ENCODE measurements at regions not wholly inside any gene's neighbourhood (a gene's known extent, or its start where the extent isn't known, plus 50 kb on each side); places are given as distances from the start of the nearest gene placed in this dataset.

GRCh38 chr5:172569861-172570558 is 71.1 kb upstream of the NEURL1B start:
- no peak for DNase-seq (ENCODE audit: low spot score)
- FAIRE-seq: no peak

DNA sequence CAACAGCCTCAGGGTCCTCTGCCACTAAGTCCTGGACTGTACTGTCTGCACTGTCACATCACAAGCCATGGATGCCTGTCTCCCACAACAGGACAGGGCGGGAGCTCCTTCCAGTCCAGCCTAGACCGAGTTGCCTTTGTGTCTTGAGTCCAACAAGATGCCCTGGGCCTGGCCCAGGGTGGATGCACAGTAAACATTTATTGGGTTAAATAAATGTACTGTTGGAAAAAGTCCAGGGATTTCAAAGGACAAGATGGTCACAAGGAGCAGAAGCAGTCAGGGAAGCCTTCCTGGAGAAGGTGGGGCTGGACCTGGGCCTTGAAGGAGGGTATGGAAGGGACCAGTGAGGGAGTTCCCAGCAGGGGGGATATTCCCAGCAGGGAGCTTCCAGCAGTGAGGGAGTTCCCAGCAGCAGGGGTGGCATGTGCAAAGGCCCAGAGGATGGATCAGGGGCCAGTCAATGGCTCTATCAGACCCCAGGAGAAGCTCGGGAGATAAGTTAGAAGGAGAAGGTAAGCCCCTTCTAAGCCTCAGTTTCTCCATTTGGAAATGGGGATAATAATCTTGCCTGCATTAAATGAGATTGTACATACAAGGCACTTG is 72.7 kb upstream of the NEURL1B start:
- FAIRE-seq: no peak
- DNase-seq (ENCODE audit: low spot score): no peak

DNA sequence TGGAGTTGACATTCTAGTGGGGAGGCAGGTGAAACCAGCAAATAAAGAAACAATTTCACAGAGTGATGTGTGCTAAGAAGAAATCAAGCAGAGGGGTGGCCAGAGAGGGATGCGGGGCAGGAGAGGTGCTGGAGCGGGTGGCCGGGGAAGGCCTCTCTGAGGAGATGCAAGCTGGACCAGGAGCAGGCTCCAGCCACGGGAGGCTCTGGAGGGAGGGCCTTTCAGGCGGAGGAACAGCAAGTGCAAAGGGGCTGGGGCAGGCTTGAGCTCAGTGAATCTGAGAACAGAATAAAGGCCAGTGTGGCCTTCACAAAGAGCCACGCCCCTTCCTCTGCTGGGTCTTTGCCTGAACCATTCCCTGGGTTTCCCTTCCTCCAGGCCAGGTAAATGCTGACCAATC is 73.2 kb upstream of the NEURL1B start:
- FAIRE-seq (no peak), DNase-seq (ENCODE audit: low spot score) (no peak)

DNA sequence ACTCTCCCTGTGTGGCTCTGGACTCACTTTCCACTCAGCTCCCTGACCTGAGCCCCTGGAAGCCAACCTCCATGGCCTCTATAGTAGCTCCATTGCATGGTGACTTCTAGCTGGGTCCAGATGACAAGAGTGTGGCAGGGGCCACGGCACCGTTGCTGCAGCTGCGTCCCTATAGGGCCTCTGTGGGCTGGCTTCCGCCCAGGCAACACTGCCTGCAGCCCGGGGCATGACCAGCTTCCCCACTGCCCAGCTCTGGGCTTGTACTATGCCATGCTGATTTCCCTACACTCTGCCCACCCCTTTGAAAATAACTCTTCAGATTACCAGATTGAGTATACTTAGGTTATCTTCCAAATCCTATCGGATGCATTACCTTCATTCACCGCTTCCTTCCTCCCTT is 73.8 kb upstream of the NEURL1B start:
- no peak for DNase-seq (ENCODE audit: low spot score)
- no peak for FAIRE-seq

DNA sequence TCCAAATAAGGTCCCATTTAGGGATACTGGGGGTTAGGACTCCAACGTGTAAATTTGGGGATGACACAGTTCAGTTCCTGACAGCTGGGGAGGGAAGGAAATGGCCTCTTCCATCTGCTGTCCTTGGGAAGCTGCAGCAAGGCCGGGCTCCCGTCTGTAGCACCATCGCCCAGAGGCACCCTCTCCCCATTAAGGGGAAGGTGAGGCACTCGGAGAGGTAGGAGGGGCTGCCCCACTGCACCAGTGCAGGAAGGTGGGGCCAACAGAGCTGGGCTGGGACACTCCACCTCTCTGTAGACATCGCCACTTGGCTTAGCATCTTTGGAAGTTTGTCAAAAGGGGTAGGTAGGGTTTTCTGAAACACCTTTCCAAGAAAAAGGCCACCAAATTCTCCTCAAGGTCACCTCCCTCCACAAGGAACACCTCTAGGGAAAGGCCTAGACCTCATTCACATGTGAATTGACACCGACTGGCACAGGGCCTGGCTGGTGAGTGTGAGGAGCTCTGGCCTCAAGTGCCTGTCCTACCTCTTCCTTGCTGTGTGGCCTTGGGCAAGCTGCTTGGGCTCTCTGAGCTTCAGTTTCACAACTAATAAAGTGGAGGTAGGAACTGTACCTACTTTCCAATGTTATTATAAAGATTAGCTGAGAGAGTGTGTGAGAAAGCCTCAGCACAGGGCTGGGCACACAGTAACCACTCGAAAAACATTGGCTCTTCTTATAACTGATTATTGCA is 75.0 kb upstream of the NEURL1B start:
- no peak for DNase-seq (ENCODE audit: low spot score)

DNA sequence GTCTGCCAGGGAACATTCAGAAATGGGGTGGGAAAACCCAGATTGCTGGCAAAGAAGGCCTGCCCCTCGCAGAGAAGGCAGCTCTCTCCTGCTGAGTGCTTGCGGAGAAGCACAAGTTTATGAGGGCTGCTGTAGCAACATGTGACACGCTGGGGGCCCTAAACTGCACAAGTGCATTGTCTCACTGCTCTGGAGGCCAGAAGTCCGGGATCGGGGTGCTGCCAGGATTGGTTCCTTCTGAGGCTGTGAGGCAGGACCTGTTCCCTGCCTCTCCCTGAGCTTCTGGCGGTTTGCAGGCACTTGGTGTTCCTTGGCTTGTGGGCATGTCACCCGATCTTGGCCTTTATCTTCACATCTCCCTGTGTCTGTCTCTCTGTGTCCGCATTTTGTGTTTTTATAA is 75.6 kb upstream of the NEURL1B start:
- DNase-seq (ENCODE audit: low spot score): no peak
- no peak for FAIRE-seq

More for the DNA sequence above, 75.0 kb upstream of the NEURL1B start:
- no peak for FAIRE-seq

DNA sequence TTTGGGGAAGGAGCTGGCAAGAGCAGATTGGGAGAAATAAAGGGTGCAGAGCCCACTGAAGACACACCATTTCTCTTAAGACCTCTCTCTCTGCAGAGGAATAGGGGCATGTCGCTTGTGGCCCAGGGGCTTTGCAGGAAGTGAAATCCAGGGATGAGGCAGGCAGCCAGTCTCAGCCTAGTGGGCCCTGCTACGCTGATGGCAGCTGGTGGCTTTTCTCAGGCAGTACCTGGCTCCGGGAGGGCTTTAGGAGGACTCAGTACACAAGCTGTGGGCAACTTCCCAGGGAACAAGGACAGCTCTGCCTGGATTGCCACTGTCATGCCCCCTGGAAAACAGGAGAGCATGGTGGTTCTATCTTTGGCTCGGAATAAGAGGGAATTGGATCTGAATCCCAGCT is 76.2 kb upstream of the NEURL1B start:
- FAIRE-seq: no peak
- no peak for DNase-seq (ENCODE audit: low spot score)

DNA sequence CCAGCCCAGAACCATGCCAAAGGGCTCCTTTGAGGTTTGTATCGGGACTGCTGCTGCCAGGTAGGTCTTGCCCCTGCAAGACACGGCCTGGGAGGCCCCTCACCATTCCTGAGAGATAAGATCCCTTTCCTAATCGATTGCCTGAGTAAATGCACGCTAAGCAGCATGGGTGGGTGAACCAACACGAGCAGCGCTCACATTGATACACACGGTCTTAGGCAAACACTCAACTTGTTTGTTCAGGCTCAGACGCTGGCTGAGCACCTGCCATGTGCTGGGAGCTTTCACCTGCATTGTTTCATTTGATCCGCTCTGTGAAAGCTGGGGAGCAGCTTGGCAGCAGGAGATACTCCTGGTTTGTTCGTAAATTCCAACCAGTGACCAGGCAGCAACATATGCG is 76.9 kb upstream of the NEURL1B start:
- FAIRE-seq: no peak
- DNase-seq (ENCODE audit: low spot score): no peak

DNA sequence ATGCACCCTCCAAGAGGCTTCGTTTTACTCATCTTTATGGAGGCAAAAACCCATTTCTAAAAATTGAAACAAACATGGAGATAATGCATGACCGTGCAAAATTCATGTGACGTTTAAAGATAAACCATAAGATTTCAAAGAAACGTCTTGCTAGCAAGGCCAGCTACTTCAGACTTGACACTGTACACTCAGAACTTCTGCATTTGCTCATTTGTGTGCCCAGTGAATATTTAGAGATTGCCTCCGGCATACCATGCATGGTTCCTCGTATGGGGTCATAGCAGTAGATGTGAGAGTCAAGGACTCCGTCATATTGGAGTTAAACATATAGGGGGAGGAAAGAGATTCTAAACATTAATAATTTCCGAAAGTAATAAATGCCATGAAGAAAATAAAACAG is 78.6 kb upstream of the NEURL1B start:
- DNase-seq (ENCODE audit: low spot score) (no peak), FAIRE-seq (no peak)

GRCh38 chr5:172561151-172561550 is 79.9 kb upstream of the NEURL1B start:
- peak; percentile 24 for DNase-seq (ENCODE audit: low spot score)
- FAIRE-seq: no peak

- DNase-seq (ENCODE audit: low spot score) (peak; percentile 80), FAIRE-seq (no peak)
These were observed 81.8 kb upstream of the NEURL1B start for GRCh38 chr5:172559004-172559932.

DNA sequence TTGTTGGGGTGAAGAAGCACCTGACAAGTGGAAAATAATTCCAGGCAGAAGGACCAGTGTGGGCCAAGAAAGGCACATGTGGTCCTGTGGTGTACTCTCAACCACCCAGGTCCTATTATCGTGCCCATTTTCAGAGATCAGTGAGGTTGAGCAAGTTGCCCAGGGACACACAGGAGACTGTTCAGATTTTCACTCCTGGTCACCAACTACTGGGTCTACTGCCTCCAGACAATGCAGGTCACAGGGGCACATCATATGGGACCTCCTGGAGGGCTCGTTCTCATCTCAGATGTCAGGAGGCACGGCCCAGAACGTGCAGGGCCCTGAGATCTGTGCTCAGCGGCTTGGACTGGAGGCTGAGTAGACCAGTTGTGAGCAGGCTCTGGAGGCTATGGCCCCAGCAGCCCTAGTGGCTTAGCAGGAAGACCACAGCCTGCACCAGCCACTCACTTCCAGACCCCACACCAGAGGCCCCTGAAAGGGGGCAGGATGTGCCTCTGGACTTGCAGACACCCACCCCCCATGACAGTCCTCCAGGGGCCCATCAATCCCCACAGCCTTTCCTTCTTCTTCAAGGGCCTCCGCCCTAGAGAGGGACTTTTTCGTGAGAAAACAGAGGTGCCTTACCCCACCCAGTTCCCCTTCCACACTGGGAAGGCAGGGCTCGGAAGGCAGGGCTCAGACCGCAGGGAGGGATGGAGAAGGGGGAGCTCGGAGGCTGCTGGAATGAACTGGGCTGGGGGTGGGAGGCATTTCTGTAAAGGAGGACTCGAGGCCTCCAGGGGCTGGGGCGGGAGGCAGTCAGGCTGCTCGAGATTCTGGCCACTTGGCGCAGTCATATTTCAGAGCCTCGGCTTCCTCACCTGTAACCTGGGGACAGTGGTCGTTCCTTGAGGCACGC is 82.7 kb upstream of the NEURL1B start:
- FAIRE-seq: no peak

GRCh38 chr5:172556971-172557461 is 84.0 kb upstream of the NEURL1B start:
- FAIRE-seq (no peak), DNase-seq (ENCODE audit: low spot score) (no peak)

More for the DNA sequence above, 82.7 kb upstream of the NEURL1B start:
- DNase-seq (ENCODE audit: low spot score): no peak

- DNase-seq (ENCODE audit: low spot score) (no peak), FAIRE-seq (no peak)
These were observed 84.8 kb upstream of the NEURL1B start for GRCh38 chr5:172556262-172556661.

GRCh38 chr5:172554562-172554961 is 86.5 kb upstream of the NEURL1B start:
- DNase-seq (ENCODE audit: low spot score): no peak
- no peak for FAIRE-seq

- FAIRE-seq (no peak), DNase-seq (ENCODE audit: low spot score) (no peak)
These were observed 87.2 kb upstream of the NEURL1B start for GRCh38 chr5:172553903-172554302.

GRCh38 chr5:172553167-172553566 is 87.9 kb upstream of the NEURL1B start:
- FAIRE-seq: no peak

DNA sequence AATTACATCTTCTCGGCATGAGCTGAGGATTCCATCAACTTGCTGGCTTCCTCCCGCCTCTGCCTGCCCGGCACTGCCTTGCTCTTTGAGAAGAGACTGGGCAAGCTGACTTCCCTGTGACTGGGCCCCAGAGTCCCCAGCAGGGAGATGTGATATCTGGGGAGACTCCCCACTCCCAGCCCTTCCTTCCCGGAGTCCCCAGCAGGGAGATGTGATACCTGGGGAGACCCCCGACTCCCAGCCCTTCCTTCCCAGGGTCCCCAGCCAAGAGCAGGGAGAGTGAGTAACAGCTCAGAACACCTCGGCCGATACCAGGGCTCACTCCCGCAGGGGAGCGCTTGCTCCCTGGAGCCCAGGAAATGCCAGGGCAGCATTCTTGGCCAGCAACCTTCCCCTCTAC is 90.1 kb upstream of the NEURL1B start:
- FAIRE-seq (no peak), DNase-seq (ENCODE audit: low spot score) (no peak)

More at GRCh38 chr5:172553167-172553566, 87.9 kb upstream of the NEURL1B start:
- no peak for DNase-seq (ENCODE audit: low spot score)

GRCh38 chr5:172550096-172550765 is 90.8 kb upstream of the NEURL1B start:
- FAIRE-seq (no peak), DNase-seq (ENCODE audit: low spot score) (no peak)

DNA sequence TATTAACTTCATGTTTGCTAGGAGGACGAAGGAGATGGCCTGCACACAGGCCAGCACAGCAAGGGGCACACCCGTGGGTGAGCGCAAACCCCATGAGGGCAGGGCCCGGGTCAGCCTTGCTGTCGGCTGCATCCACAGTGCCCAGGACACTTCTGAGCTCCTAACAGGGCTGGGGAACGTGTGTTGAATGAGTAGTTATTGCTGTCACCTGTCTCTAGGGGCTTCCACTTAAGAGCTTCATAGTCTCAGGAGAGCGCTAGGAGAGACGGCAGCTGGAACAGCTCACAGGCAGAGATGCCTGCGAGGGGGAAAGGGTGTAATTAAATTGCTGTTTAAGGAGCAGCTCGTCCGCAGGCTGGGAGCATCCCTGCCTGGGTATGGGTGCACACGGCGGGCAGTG is 91.4 kb upstream of the NEURL1B start:
- DNase-seq (ENCODE audit: low spot score): no peak
- no peak for FAIRE-seq
